ENCODE measurements at regions not wholly inside any gene's neighbourhood (a gene's known extent, or its start where the extent isn't known, plus 50 kb on each side); places are given as distances from the start of the nearest gene placed in this dataset.
A peak's percentile ranks its signal among the peaks of the same experiment; 100 is the strongest.

DNA sequence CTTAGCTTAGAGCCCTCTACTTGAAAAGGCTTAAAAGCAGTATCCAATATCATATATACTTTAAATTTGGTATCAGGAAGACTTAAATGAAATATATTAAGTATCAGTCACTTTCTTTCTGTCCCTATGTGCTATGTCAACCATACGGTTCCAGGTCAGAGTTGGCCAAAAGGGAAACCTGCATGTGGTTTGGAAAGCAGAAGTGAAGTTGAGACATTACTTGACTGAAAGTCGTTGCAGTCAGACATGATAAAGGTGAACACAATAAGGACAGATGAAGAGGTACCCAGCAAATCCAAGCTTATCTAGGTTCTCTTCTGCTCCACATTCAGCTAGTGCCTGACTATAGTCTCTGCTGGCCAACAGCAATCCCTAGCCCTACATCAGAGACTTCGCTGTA lies 336.8 kb downstream of the KCNA4 start:
- Histone ChIP-seq H3K27me3 (ENCODE audit: low read depth) (no peaks in the 10 kb centered on the region), H3K9me3 (replicated peaks) (no peaks in the 10 kb centered on the region), H3K36me3 (no peaks in the 10 kb centered on the region), H3K4me3 (no peak overlapping the region), H3K27ac (replicated peaks) (no peak overlapping the region), H3K4me1 (no peaks in the 10 kb centered on the region)
- TF ChIP-seq, protein P1, sequence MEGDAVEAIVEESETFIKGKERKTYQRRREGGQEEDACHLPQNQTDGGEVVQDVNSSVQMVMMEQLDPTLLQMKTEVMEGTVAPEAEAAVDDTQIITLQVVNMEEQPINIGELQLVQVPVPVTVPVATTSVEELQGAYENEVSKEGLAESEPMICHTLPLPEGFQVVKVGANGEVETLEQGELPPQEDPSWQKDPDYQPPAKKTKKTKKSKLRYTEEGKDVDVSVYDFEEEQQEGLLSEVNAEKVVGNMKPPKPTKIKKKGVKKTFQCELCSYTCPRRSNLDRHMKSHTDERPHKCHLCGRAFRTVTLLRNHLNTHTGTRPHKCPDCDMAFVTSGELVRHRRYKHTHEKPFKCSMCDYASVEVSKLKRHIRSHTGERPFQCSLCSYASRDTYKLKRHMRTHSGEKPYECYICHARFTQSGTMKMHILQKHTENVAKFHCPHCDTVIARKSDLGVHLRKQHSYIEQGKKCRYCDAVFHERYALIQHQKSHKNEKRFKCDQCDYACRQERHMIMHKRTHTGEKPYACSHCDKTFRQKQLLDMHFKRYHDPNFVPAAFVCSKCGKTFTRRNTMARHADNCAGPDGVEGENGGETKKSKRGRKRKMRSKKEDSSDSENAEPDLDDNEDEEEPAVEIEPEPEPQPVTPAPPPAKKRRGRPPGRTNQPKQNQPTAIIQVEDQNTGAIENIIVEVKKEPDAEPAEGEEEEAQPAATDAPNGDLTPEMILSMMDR (IDR thresholded peaks at IDR 0.05; ENCODE audit: borderline replicate concordance) = no peak
- DNase-seq = no peak
- intact Hi-C loops (cut with micrococcal nuclease) = no loop called here

DNA sequence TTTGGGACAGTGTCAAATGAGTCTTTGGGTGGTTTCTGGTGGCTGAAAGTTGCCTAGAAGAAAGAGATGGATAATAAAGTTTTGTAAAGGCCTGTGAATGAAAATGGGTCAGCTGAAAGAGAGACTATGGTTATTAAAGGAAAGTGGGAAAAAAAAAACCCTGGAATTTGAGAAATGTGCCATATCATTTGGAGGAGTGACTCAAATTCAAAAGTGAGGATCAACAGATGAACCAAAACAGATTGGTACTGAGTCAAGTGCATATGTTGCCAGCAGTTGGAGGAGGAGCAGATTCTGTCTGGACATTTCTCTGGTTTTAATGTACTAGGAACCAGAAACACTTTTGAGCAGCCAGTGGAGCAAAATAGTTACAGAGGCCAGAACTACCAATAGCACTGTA lies 339.8 kb downstream of the KCNA4 start:
- no peaks in the 10 kb centered on the region for H3K36me3 ChIP-seq
- TF ChIP-seq, protein P1 (IDR thresholded peaks at IDR 0.05; ENCODE audit: borderline replicate concordance) = no peak
- no peak for DNase-seq
- no peak overlapping the region for H3K27ac ChIP-seq (replicated peaks)
- intact Hi-C loops (cut with micrococcal nuclease) = no loop called here
- H3K4me1 ChIP-seq = no peaks in the 10 kb centered on the region
- H3K27me3 ChIP-seq (ENCODE audit: low read depth) = no peaks in the 10 kb centered on the region
- no peaks in the 10 kb centered on the region for H3K9me3 ChIP-seq (replicated peaks)
- H3K4me3 ChIP-seq = no peak overlapping the region

- Histone ChIP-seq H3K9me3 (replicated peaks) (peaks cover 27% of the 10 kb centered on the region), H3K36me3 (no peaks in the 10 kb centered on the region), H3K27me3 (ENCODE audit: low read depth) (no peaks in the 10 kb centered on the region), H3K4me3 (no peak overlapping the region), H3K4me1 (no peaks in the 10 kb centered on the region), H3K27ac (replicated peaks) (no peak overlapping the region)
- TF ChIP-seq, protein P1 (IDR thresholded peaks at IDR 0.05; ENCODE audit: borderline replicate concordance) = no peak
- DNase-seq = no peak
- intact Hi-C loops (cut with micrococcal nuclease) = no loop called here
Measured at GRCh38 chr11:29669310-29669709, 347.5 kb downstream of the KCNA4 start.

DNA sequence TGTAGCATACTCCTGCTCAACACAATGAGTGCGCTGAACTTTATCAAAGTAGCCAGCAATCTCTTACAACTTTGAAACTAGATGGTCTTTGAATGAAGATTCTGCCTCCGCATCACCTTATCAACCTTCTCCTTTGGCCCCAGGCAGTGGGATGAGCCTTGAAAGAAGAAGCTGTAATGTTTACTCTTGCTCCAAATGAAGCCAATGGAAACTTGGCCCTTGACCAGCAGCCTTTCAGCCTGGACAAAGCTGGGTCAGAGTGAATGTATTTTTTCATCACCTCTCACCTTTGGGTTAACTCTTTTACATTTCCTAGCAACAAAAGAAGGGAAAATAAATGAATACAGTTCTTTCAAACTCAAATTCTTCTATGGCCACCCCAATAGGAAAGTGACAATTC lies 359.1 kb downstream of the KCNA4 start:
- Histone ChIP-seq H3K27ac (replicated peaks) (no peak overlapping the region), H3K9me3 (replicated peaks) (peaks cover 7% of the 10 kb centered on the region), H3K4me1 (peaks cover 6% of the 10 kb centered on the region), H3K36me3 (no peaks in the 10 kb centered on the region), H3K27me3 (ENCODE audit: low read depth) (no peaks in the 10 kb centered on the region), H3K4me3 (no peak overlapping the region)
- intact Hi-C loops (cut with micrococcal nuclease) = no loop called here
- TF ChIP-seq, protein P1 (IDR thresholded peaks at IDR 0.05; ENCODE audit: borderline replicate concordance) = no peak
- DNase-seq = peak; percentile 20

DNA sequence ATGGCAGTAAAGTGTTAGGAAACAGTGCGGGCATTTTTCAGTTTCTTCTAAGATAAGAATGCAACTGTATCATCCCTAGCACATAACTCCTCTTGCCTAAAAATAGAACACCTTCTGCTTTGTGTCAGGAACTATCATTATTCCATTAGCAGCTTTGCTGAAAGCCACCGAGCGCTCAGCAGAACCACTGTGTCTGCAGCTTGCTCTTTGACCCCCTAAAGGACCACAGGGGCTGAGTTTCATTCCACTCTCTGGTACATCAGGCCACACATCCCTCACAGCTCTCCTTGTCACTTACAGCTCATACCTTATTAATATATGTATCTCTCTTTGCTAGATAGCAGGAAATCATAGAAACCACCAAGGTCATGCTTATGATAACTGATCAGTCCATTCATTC lies 360.2 kb downstream of the KCNA4 start:
- H3K4me1 ChIP-seq = peaks cover 6% of the 10 kb centered on the region
- no peak overlapping the region for H3K27ac ChIP-seq (replicated peaks)
- intact Hi-C loops (cut with micrococcal nuclease) = no loop called here
- no peak overlapping the region for H3K4me3 ChIP-seq
- H3K36me3 ChIP-seq = no peaks in the 10 kb centered on the region
- TF ChIP-seq, protein P1 (IDR thresholded peaks at IDR 0.05; ENCODE audit: borderline replicate concordance) = no peak
- H3K27me3 ChIP-seq (ENCODE audit: low read depth) = no peaks in the 10 kb centered on the region
- no peak for DNase-seq
- H3K9me3 ChIP-seq (replicated peaks) = peaks cover 5% of the 10 kb centered on the region

DNA sequence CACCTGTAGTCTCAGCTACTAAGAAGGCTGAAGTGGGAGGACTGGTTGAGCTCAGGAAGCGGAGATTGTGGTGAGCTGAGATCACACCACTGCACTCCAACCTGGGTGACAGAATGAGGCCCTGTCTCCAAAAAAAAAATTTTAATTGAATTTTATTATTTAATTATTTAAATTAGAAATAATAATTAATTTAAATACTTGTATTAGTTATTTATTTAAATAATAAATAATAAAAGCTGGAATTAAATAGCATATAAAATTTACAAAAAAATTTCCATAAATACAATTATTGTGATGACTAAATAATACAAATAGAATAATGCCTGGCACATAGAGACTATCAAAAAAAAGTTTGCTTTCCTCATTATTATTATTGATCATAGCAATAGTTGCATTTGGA lies 371.5 kb downstream of the KCNA4 start:
- intact Hi-C loops (cut with micrococcal nuclease) = no loop called here

More for the DNA sequence above, 371.5 kb downstream of the KCNA4 start:
- Histone ChIP-seq H3K4me3 (no peak overlapping the region), H3K4me1 (no peaks in the 10 kb centered on the region), H3K27ac (replicated peaks) (no peak overlapping the region), H3K9me3 (replicated peaks) (no peaks in the 10 kb centered on the region), H3K36me3 (no peaks in the 10 kb centered on the region), H3K27me3 (ENCODE audit: low read depth) (no peaks in the 10 kb centered on the region)
- DNase-seq = no peak
- TF ChIP-seq, protein P1 (IDR thresholded peaks at IDR 0.05; ENCODE audit: borderline replicate concordance) = no peak

Data from left ventricle myocardium inferior (tissue), 1 donor.